SK-N-SH treated with all-trans-retinoic acid at 6 μM for 48 hours (cell line): ENCODE measurements at regions not wholly inside any gene's neighbourhood (a gene's known extent, or its start where the extent isn't known, plus 50 kb on each side); places are given as distances from the start of the nearest gene placed in this dataset.

Source experiments
- ATAC-seq: fragments of 200-7000 bp; cut with Tn5 transposase; 3 replicates; pipeline ENCODE4 v1.9.1; 2020; ENCODE audit warnings: mild to moderate bottlenecking, moderate library complexity
- ARNTL ChIP-seq: fragments of 450-650 bp; formaldehyde crosslinking; IDR thresholded peaks from 2 replicates; pipeline ENCODE4 v1.5.0; 2020; ENCODE audit warnings: low read depth, mild to moderate bottlenecking, moderate library complexity, borderline replicate concordance
- BACH2 ChIP-seq: fragments of 250-450 bp; sonication (Bioruptor Pico); IDR thresholded peaks from 2 replicates; pipeline ENCODE4 v1.9.0; 2021; ENCODE audit warnings: mild to moderate bottlenecking, borderline replicate concordance
- CSRNP3 ChIP-seq: fragments of 250-450 bp; sonication (Bioruptor Pico); IDR thresholded peaks from 2 replicates; pipeline ENCODE4 v1.5.1; 2021; ENCODE audit warnings: mild to moderate bottlenecking, moderate library complexity
- GLIS3 ChIP-seq: fragments of 250-450 bp; sonication (Bioruptor Pico); IDR thresholded peaks from 2 replicates; pipeline ENCODE4 v1.5.0; 2020; ENCODE audit warnings: mild to moderate bottlenecking, moderate library complexity
- OSR1 ChIP-seq: fragments of 250-450 bp; sonication (Bioruptor Pico); IDR thresholded peaks from 2 replicates; pipeline ENCODE4 v1.8.0; 2022; ENCODE audit warnings: moderate library complexity, mild to moderate bottlenecking, inconsistent platforms
- PATZ1 ChIP-seq: fragments of 250-450 bp; sonication (Bioruptor Pico); IDR thresholded peaks from 2 replicates; pipeline ENCODE4 v1.8.0; 2020; ENCODE audit warnings: mild to moderate bottlenecking, moderate library complexity, borderline replicate concordance
- POU6F1 ChIP-seq: fragments of 250-450 bp; sonication (Bioruptor Pico); IDR thresholded peaks from 2 replicates; pipeline ENCODE4 v1.8.0; 2021; ENCODE audit warnings: low read depth, mild to moderate bottlenecking, moderate library complexity, borderline replicate concordance
- PPARA ChIP-seq: fragments of 250-450 bp; sonication (Bioruptor Pico); IDR thresholded peaks from 2 replicates; pipeline ENCODE4 v1.5.0; 2020; ENCODE audit warnings: mild to moderate bottlenecking, borderline replicate concordance
- RARB ChIP-seq: fragments of 250-450 bp; sonication (Bioruptor Pico); IDR thresholded peaks from 2 replicates; pipeline ENCODE4 v1.8.0; 2021; ENCODE audit warnings: mild to moderate bottlenecking, moderate library complexity
- SNAI2 ChIP-seq: fragments of 250-450 bp; sonication (Bioruptor Pico); IDR thresholded peaks from 2 replicates; pipeline ENCODE4 v1.5.0; 2020; ENCODE audit warnings: mild to moderate bottlenecking, moderate library complexity
- TOX ChIP-seq: fragments of 250-450 bp; sonication (Bioruptor Pico); IDR thresholded peaks from 2 replicates; pipeline ENCODE4 v1.8.0; 2021; ENCODE audit warnings: mild to moderate bottlenecking, moderate library complexity, borderline replicate concordance
- TSHZ2 ChIP-seq: fragments of 250-450 bp; sonication (Bioruptor Pico); IDR thresholded peaks from 2 replicates; pipeline ENCODE4 v1.5.0; 2020; ENCODE audit warnings: mild to moderate bottlenecking, moderate library complexity
- ZFP30 ChIP-seq: fragments of 450-650 bp; formaldehyde crosslinking; IDR thresholded peaks from 2 replicates; pipeline ENCODE4 v1.5.0; 2022; ENCODE audit warnings: mild to moderate bottlenecking, moderate library complexity
- ZNF565 ChIP-seq: fragments of 450-650 bp; formaldehyde crosslinking; conservative IDR thresholded peaks from 2 replicates; pipeline ENCODE4 v1.5.0; 2020; ENCODE audit warnings: low read depth, mild to moderate bottlenecking, moderate library complexity
- ZNF70 ChIP-seq: fragments of 450-650 bp; formaldehyde crosslinking; IDR thresholded peaks from 2 replicates; pipeline ENCODE4 v1.5.0; 2020; ENCODE audit warnings: mild to moderate bottlenecking, moderate library complexity
- ZNF8 ChIP-seq: fragments of 450-650 bp; formaldehyde crosslinking; IDR thresholded peaks from 2 replicates; pipeline ENCODE4 v1.5.0; 2020; ENCODE audit warnings: mild to moderate bottlenecking, moderate library complexity

- no peak for TF ChIP-seq TOX (CRISPR knock-in tag)
- no peak for TF ChIP-seq PPARA (CRISPR knock-in tag)
- TF ChIP-seq GLIS3 (CRISPR knock-in tag) = no peak
- TF ChIP-seq ZNF70 (CRISPR knock-in tag) = no peak
- TF ChIP-seq BACH2 (CRISPR knock-in tag) = no peak
- no peak for TF ChIP-seq OSR1 (CRISPR knock-in tag)
- no peak for TF ChIP-seq ZNF8
- no peak for TF ChIP-seq ARNTL
- no peak for ATAC-seq
Measured at GRCh38 chr1:182245040-182245439, 146.6 kb downstream of the GLUL start.

GRCh38 chr1:182244451-182244850, 147.1 kb downstream of the GLUL start:
- TF ChIP-seq PPARA (CRISPR knock-in tag) (no peak), POU6F1 (CRISPR knock-in tag) (no peak), ARNTL (no peak), ZNF565 (CRISPR knock-in tag) (no peak), SNAI2 (CRISPR knock-in tag) (no peak), TSHZ2 (CRISPR knock-in tag) (no peak), CSRNP3 (no peak), GLIS3 (CRISPR knock-in tag) (no peak)
- no peak for ATAC-seq

- TF ChIP-seq TSHZ2 (CRISPR knock-in tag) = no peak
- ATAC-seq = no peak
Measured at GRCh38 chr1:182242641-182243040, 148.9 kb downstream of the GLUL start.

GRCh38 chr1:182240085-182240484, 151.5 kb downstream of the GLUL start:
- TF ChIP-seq OSR1 (CRISPR knock-in tag) (no peak), ZFP30 (CRISPR knock-in tag) (no peak), ZNF70 (CRISPR knock-in tag) (no peak), CSRNP3 (no peak), RARB (CRISPR knock-in tag) (no peak), ZNF565 (CRISPR knock-in tag) (no peak), PATZ1 (no peak)
- ATAC-seq = no peak
